NCI-H146 (cell line): ENCODE measurements at regions not wholly inside any gene's neighbourhood (a gene's known extent, or its start where the extent isn't known, plus 50 kb on each side); places are given as distances from the start of the nearest gene placed in this dataset.

Experiments used
- DNase-seq: peaks from one replicate; lab custom pipeline; 2025; lab: John Stamatoyannopoulos, UW

DNA sequence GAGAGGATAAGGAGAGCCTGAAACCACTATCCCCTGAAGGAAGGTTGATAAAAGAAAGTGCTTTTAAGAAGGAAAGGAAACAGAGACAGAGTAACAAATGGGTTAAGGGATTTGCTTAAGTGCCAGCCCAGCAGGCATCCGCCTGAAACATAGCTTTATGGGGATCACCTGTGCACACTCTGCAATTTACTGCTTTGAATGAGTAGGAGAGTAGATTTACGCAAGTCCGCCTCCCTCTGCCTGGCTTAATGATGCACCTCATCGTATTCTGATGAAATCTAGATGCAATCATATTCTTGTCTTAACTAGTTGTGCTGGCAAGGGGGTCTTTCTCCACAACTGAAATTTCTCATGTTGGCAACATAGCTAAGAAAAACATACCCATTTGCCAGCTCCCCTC lies 101.1 kb upstream of the ID4 start:
- DNase-seq = peak; percentile 68

DNA sequence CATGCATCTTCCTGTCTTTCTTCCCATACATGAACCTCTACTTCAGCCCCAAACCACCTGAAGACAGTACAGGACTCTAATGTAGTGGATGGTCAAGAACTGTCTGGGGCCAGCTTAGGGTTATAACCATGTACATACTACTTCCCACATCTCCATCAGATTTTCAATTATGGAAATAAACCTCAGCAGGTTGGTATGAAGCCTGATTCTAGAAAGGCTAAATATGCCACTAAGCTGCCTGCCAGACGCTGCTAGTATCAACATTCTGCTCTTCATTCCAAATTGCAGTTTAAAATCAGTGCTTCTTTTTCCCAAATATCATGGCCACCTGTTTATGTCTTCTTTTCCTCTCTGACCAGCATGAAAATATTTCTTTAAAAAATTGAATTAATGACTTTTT lies 99.2 kb upstream of the ID4 start:
- DNase-seq = no peak

DNA sequence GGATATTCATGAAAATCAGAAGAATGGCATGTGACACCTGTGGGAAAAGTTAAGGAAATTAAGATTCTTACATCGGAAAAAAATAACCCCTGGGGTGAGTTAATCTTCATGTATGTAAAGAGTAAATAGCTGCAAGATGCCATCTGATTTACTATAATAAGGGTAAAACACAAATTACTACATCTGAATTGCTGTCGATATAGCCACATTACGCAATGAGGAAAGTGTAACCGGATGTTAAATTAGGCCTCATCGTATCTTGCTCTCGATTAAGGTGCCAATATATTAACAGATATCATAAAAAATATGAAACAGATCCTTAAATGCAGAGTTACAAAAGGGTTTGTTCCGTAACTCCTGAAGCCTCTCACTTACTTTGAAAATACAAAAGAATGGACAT lies 87.4 kb upstream of the ID4 start:
- no peak for DNase-seq

DNA sequence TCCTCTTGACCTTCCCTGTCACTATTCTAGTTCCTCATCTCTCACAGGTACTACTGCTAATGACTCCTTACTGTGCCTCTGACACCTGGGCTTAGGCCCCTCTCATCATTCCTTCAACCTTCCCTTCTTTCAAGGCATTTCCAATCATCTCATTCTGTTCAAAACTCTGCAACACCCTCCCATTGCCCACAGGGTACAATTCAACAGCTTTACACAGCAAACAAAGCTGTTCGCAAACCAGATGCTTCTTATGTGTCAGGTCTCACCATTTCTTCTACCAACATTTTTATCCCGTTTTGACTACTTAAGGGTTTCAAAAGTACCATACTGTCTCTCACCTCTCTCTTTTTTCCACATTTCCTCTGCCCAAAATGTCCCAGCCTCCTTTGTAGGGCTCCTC lies 84.4 kb upstream of the ID4 start:
- peak; percentile 48 for DNase-seq

DNA sequence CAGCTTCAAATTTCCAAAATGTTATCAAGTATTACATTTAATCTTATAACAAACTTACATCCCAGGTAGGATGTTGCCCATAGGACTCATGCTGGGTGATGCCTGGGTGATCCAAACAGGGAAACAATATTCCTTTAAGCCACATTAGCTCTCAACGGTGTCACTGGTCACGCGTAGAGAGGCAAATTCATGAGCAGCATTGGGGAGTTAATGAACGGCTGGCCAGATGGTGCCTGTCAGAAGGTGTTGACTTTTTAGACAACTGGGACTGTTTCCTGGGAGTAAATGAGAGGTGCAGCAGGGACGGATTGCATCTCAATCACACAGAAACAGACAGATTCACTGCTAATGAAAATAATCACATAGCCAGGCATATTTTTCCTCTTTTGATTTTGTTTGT lies 83.3 kb upstream of the ID4 start:
- peak; percentile 81 for DNase-seq

DNA sequence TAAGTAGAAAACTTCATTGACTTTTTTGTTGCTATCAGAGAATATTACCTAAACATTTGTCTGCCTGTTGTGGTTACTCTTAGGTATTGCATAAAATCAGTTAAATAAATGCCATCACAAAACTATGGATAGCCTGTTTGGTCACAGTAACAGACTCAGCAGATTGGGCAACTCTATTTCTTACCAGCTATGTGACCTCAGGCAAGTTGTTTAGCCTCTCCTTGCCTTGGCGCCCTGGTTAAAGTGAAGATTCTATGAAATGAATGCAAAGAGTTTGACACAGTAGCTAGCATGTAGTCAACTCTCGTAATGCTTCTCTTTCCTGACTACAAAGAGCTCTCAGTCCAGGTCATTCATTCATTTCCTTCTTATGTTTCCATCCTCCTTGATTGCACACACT lies 82.5 kb upstream of the ID4 start:
- no peak for DNase-seq

DNA sequence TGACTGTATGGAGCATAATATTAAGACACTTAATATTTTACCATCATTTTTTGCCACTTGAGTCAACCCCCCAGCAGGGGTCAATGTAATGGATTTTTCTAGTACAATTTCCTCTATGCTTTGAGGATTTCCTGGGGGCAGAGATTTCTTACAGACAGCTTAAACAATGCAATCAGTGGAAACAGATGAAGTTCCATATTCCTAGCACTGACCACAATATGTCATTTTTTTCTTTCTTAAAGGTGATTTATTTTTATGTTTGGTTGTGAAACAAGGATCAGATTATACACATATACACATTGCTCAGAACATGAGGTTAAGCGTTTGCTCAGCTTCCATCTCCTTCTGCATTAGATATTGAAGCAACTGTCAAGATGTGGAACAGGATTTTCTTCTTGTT lies 82.0 kb upstream of the ID4 start:
- no peak for DNase-seq

DNA sequence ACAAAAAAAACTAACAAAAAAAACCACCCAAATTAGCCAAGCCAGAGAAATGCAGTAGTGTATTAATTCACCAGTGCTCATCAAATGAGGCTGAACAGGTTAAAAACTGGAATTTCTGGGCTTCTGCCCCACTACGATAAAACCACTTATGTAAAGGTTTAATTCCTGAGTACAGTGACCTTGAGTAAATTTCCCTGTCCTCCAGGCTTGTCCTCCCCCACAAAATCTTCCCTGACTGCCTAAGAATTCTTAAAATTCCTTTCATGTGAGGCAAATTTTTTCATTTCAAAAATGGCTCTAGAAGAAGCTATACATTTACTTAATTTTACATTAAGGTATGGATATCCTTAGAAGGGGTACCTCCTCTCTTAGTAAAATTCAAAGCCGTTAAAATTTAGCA lies 80.1 kb upstream of the ID4 start:
- DNase-seq = no peak

DNA sequence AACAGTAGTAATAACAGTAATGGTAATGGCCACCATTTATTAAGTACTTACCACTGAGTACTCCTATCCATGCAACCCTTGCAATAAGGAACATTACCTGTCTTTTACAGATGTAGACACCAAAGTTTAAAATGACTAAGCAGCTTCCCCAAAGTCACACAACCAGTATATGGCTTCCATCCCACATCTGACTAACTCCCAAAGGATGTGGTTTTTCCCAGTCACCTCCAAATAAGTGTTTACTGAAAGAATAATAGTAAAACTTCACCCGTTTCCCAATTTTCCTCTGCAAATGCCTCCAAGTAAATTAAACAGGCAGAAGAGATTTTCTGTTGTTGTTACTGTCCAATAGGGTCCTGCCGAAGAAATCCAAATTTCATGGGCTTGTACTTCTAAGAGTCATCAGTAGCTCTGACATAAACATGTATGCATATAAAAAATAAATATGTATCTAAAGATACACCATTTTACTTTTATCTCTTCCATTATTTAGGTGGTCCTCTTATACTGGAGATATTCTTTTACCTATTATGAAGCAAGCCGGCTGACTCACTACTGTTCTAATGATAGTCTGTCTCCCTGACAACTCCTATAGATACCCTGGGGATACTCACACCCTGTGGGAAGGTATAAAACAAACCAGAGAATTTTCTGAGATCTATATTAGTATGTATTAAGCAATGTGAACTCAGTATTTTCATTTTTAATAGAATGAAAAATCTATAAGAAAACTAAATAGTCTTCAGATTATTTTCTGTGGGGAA lies 77.9 kb upstream of the ID4 start:
- no peak for DNase-seq

DNA sequence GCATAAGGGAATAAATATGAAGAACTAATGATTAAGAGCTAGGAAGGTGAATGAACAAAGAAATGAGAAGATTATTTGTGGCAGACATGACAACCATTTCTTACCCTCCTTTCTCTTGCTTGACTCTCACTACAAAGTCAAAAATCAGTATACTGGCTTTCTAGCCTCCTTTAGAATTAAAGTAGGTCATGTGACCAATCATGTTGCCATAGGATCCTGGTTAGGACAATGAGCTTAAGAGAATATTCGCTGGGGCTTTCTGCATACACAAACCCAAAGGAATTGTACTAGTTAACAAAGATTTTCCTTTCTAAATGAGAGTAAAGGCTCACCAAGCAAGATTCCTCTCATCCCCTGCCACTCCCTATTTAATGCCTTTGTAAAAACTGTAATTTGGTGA lies 76.0 kb upstream of the ID4 start:
- no peak for DNase-seq

DNA sequence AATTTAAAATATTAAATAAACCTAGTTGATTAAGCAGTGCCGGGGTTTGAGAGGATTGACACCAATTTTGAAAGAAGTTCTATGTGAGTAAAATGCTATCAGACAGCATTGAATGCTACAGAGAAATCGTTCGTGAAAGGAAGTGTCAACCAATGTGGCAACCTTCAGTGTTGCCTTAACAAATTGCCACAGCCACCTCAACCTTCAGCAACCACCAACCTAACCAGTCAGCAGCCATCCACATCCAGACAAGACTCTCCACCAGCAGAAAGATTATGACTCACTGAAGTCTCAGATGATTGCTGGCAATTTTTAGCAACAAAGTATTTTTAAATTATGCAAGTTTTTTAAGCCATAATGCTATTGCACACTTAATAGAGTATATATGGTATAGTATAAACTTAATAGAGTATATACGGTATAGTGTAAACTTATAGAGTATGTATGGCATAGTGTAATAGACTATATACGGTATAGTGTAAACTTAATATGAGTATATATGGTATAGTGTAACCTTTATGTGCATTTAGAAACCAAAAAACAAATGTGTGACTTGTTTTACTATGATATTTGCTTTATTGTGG lies 65.3 kb upstream of the ID4 start:
- DNase-seq = no peak

DNA sequence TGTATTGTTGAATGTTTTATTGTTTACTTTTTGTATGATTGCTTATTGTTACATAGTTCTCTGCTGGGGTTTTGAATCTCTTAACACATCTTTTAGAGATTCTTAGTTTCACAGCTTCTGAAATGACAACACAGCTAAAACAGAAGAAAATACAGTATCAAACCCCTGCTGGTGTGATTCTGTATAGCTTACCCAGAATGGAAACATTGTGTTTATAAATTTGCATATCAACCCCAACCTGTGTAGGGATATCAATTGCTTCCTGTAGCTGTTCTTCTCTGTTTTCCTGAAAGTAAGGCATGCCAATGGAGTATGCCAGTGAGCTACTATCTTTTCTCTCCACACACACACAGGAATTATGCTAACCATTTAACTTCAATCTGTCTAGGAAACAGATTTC lies 64.3 kb upstream of the ID4 start:
- peak; percentile 6 for DNase-seq

DNA sequence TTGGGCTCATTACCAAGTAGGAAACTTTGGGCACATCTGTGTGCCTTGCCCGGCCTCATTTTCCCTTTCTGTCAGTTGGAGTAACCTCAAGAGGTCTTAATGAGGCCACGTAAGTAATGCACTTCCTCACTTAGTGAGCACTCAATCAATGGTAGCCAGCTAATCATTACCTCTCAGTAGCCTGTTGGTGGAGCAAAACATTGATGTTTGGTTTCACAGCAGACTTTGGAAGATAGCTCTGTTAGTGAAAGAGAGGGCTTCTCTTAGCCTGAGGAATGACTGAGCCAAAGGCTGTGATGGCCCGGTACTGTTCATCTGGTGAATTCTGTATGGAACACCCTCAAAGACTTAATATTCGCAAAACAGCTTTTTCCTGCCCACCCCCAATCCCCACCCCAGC lies 55.9 kb upstream of the ID4 start:
- DNase-seq = no peak

DNA sequence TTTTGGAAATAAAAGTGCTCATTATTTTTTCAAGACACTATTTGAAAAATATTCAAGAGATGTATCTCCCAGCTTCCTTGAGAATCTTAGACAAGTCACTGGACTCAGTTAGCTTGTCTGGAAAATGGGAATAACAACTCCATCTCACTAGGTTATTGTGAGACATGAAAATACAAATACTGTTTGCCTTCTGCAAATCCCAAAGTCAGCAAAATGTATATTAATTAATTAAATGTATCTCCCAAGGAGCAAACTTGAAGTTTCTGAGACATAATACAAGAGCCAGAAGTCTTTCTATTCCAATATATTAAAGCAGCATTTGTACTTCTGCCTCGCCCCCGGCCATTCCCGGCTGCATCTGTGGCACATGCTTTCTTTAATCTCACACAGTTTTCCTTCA lies 54.6 kb upstream of the ID4 start:
- DNase-seq = no peak
